Colonic mucosa (tissue), 4 donors: ENCODE measurements at regions not wholly inside any gene's neighbourhood (a gene's known extent, or its start where the extent isn't known, plus 50 kb on each side); places are given as distances from the start of the nearest gene placed in this dataset.

Source experiments
- DNase-seq: peaks from one replicate; pipeline ENCODE4 v3.0.0-alpha.2; 2020
- H3K27ac ChIP-seq: fragments of 200-600 bp; one replicate; pipeline ENCODE4 v1.8.0; 2021
- H3K27me3 ChIP-seq: fragments of 200-600 bp; one replicate; pipeline ENCODE4 v1.8.0; 2021
- H3K36me3 ChIP-seq: fragments of 200-600 bp; one replicate; pipeline ENCODE4 v1.8.0; 2021
- H3K4me1 ChIP-seq: fragments of 200-600 bp; one replicate; pipeline ENCODE4 v1.8.0; 2021; ENCODE audit warnings: mild to moderate bottlenecking
- H3K4me3 ChIP-seq: fragments of 200-600 bp; one replicate; pipeline ENCODE4 v1.8.0; 2021
- H3K9ac ChIP-seq, 2 donors: one replicate each; pipeline ENCODE4 v1.7.0; 2013; ENCODE audit warnings: control low read depth in 2 of 2, low read depth in 2 of 2, low read length in 2 of 2
- H3K9me3 ChIP-seq: fragments of 200-600 bp; one replicate; pipeline ENCODE4 v1.8.0; 2021
- CTCF ChIP-seq: fragments of 200-600 bp; IDR thresholded peaks from one replicate; pipeline ENCODE4 v1.8.0; 2022; ENCODE audit warnings: antibody characterized with exemption, mild to moderate bottlenecking
- intact Hi-C: fragments of 100-400 bp; cut with DNase I; formaldehyde crosslinking; loops from one replicate; pipeline ENCODE4 v1.14.1; 2022
- donor health status: healthy.
- donor health status: DM: no; HTN: no; CAD: no.
- donor health status: DM: no; HTN: no; CAD: no.

- no peak for DNase-seq
- Histone ChIP-seq H3K9ac (no peak overlapping the region), H3K4me3 (no peak overlapping the region), H3K27me3 (no peaks in the 10 kb centered on the region), H3K9me3 (no peaks in the 10 kb centered on the region), H3K4me1 (no peaks in the 10 kb centered on the region), H3K27ac (no peak overlapping the region), H3K36me3 (no peaks in the 10 kb centered on the region)
- intact Hi-C loops: no loop called here
- no peak for TF ChIP-seq CTCF
Observed at GRCh38 chr4:187309456-187309855, 585.8 kb upstream of the FAT1 start.

GRCh38 chr4:187312299-187312698 lies 588.6 kb upstream of the FAT1 start:
- H3K36me3 ChIP-seq: no peaks in the 10 kb centered on the region
- no peak overlapping the region for H3K4me3 ChIP-seq
- no peak for DNase-seq
- H3K9me3 ChIP-seq: no peaks in the 10 kb centered on the region
- no peak overlapping the region for H3K9ac ChIP-seq
- no peak overlapping the region for H3K27ac ChIP-seq
- no peak for TF ChIP-seq CTCF
- H3K4me1 ChIP-seq: no peaks in the 10 kb centered on the region
- H3K27me3 ChIP-seq: no peaks in the 10 kb centered on the region
- intact Hi-C loops: no loop called here

- no peaks in the 10 kb centered on the region for H3K4me1 ChIP-seq
- H3K9me3 ChIP-seq: no peaks in the 10 kb centered on the region
- H3K9ac ChIP-seq: no peak overlapping the region
- H3K27me3 ChIP-seq: no peaks in the 10 kb centered on the region
- intact Hi-C loops: no loop called here
- no peak overlapping the region for H3K4me3 ChIP-seq
- H3K36me3 ChIP-seq: no peaks in the 10 kb centered on the region
- no peak for TF ChIP-seq CTCF
- DNase-seq: no peak
- H3K27ac ChIP-seq: no peak overlapping the region
Observed at GRCh38 chr4:187317799-187318198, 594.1 kb upstream of the FAT1 start.

GRCh38 chr4:187321711-187322110 lies 598.1 kb upstream of the FAT1 start:
- H3K4me1 ChIP-seq: no peaks in the 10 kb centered on the region
- H3K27me3 ChIP-seq: no peaks in the 10 kb centered on the region
- H3K9ac ChIP-seq: no peak overlapping the region
- no peak overlapping the region for H3K4me3 ChIP-seq
- no peak for TF ChIP-seq CTCF
- H3K9me3 ChIP-seq: no peaks in the 10 kb centered on the region
- DNase-seq: no peak
- H3K27ac ChIP-seq: no peak overlapping the region
- H3K36me3 ChIP-seq: no peaks in the 10 kb centered on the region
- intact Hi-C loops: no loop called here

- no peak for DNase-seq
- H3K27me3 ChIP-seq: no peaks in the 10 kb centered on the region
- no peak for TF ChIP-seq CTCF
- no peaks in the 10 kb centered on the region for H3K9me3 ChIP-seq
- no peaks in the 10 kb centered on the region for H3K36me3 ChIP-seq
- no peak overlapping the region for H3K9ac ChIP-seq
- no peak overlapping the region for H3K4me3 ChIP-seq
- no peak overlapping the region for H3K27ac ChIP-seq
- no peaks in the 10 kb centered on the region for H3K4me1 ChIP-seq
- intact Hi-C loops: no loop called here
Observed at GRCh38 chr4:187332141-187332540, 608.5 kb upstream of the FAT1 start.

- intact Hi-C loops: no loop called here
- Histone ChIP-seq H3K27ac (no peak overlapping the region), H3K36me3 (no peaks in the 10 kb centered on the region), H3K4me3 (no peak overlapping the region), H3K9ac (no peak overlapping the region), H3K27me3 (no peaks in the 10 kb centered on the region), H3K9me3 (no peaks in the 10 kb centered on the region), H3K4me1 (no peaks in the 10 kb centered on the region)
- DNase-seq: no peak
- no peak for TF ChIP-seq CTCF
Observed at GRCh38 chr4:187333151-187333550, 609.5 kb upstream of the FAT1 start.
